PFSK-1 (cell line): ENCODE measurements at regions not wholly inside any gene's neighbourhood (a gene's known extent, or its start where the extent isn't known, plus 50 kb on each side); places are given as distances from the start of the nearest gene placed in this dataset.

Source experiments
- FOXP2 ChIP-seq: optimal IDR thresholded peaks from 2 replicates; pipeline ENCODE3; 2011; ENCODE audit warnings: borderline replicate concordance, control low read depth, inconsistent platforms; ENCODE audit not compliant: insufficient read depth; ENCODE audit errors: extremely low read length, extremely low read depth
- POLR2AphosphoS5 ChIP-seq: IDR thresholded peaks from 2 replicates; pipeline ENCODE4 v1.6.1; 2012; ENCODE audit warnings: low read depth, mild to moderate bottlenecking, control low read depth, low read length, moderate library complexity
- REST ChIP-seq, 2 experiments: IDR thresholded peaks; 2 replicates each; pipeline versions ENCODE4 v1.6.1 to v1.8.0; 2011 to 2012; ENCODE audit warnings: low read depth in 2 of 2, low read length in 2 of 2, control low read depth in 1 of 2, inconsistent platforms in 1 of 2, mild to moderate bottlenecking in 1 of 2, moderate library complexity in 1 of 2; ENCODE audit not compliant: insufficient read depth in 1 of 2
- SIN3A ChIP-seq: IDR thresholded peaks from 2 replicates; pipeline ENCODE4 v1.6.1; 2012; ENCODE audit warnings: mild to moderate bottlenecking, low read length, moderate library complexity, borderline replicate concordance; ENCODE audit not compliant: insufficient read depth
- TAF1 ChIP-seq: IDR thresholded peaks from 2 replicates; pipeline ENCODE4 v1.6.1; 2012; ENCODE audit warnings: low read length, control low read depth, borderline replicate concordance; ENCODE audit not compliant: insufficient read depth

DNA sequence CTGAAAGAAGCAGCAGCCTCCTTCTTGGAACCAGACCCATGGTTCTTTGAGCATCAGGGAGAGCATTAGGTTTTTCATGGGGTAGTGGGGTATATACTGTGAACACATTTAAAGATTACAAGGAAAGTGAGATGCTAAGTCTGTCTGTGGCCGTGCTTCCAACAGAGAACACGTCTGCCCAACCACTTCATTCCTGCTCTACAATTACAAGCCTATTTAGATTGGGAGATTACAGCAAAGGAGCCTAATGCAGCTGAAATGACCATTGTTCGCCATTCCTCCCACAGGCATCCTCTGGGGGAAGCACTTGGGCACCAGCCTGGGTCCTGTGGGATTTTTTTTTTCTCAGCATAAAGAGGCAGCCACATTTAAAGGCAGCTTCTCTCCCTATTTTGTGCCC, 536.4 kb downstream of the XPNPEP1 start:
- no peak for TF ChIP-seq POLR2AphosphoS5
- no peak for TF ChIP-seq SIN3A
- TF ChIP-seq FOXP2: no peak
- TF ChIP-seq REST (IDR thresholded peaks at IDR 0.05; ENCODE audit: insufficient read depth in 1 of 2, low read depth in 2 of 2, low read length in 2 of 2): no peak
- TF ChIP-seq TAF1: no peak

GRCh38 chr10:109386101-109386500, 537.2 kb downstream of the XPNPEP1 start:
- TF ChIP-seq FOXP2 (no peak), REST (IDR thresholded peaks at IDR 0.05; ENCODE audit: insufficient read depth in 1 of 2, low read depth in 2 of 2, low read length in 2 of 2) (no peak), SIN3A (no peak), TAF1 (no peak), POLR2AphosphoS5 (no peak)

DNA sequence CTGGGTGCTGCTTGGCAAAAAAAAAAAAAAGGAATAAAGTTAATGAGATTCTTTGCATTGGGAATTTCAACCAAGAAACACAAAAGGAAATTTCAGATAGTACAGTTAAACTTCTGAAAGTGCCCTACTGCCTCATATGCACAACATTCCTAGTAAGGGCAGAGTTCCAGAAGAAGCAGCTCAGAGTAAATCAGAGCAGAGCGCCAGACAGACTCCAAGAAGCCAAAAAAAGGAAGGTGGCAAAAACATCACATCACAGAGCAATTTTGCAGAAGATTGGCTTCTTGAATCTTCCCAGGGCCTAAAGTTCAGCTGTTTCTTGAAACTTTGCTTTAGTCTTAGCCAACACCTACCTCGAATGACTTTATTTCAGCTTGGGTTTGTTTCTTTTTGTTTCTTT, 544.1 kb downstream of the XPNPEP1 start:
- TF ChIP-seq TAF1: no peak
- no peak for TF ChIP-seq POLR2AphosphoS5
- no peak for TF ChIP-seq FOXP2
- no peak for TF ChIP-seq REST (IDR thresholded peaks at IDR 0.05; ENCODE audit: insufficient read depth in 1 of 2, low read depth in 2 of 2, low read length in 2 of 2)
- no peak for TF ChIP-seq SIN3A

GRCh38 chr10:109374215-109374614, 549.1 kb downstream of the XPNPEP1 start:
- no peak for TF ChIP-seq REST (IDR thresholded peaks at IDR 0.05; ENCODE audit: insufficient read depth in 1 of 2, low read depth in 2 of 2, low read length in 2 of 2)
- TF ChIP-seq TAF1: no peak
- TF ChIP-seq SIN3A: no peak
- no peak for TF ChIP-seq POLR2AphosphoS5
- TF ChIP-seq FOXP2: no peak

GRCh38 chr10:109359316-109359715, 564.0 kb downstream of the XPNPEP1 start:
- no peak for TF ChIP-seq POLR2AphosphoS5
- TF ChIP-seq FOXP2: no peak
- no peak for TF ChIP-seq TAF1

- TF ChIP-seq REST (IDR thresholded peaks at IDR 0.05; ENCODE audit: insufficient read depth in 1 of 2, low read depth in 2 of 2, low read length in 2 of 2) (no peak), TAF1 (no peak), SIN3A (no peak), FOXP2 (no peak), POLR2AphosphoS5 (no peak)
These were observed 565.0 kb downstream of the XPNPEP1 start for GRCh38 chr10:109358325-109358724.
